IPS-11a (cell line): ENCODE measurements at regions not wholly inside any gene's neighbourhood (a gene's known extent, or its start where the extent isn't known, plus 50 kb on each side); places are given as distances from the start of the nearest gene placed in this dataset.
"Not testable (repeated sequence)": the region's sequence is repeated elsewhere in the genome, so short reads cannot be mapped to it uniquely, and the experiment has no call there.

Experiments
- H3K4me3 ChIP-seq: one replicate; pipeline ENCODE4 v1.5.1; 2013; ENCODE audit warnings: low read depth, low read length, control low read depth

GRCh38 chr10:63910806-63911205 lies 389.6 kb downstream of the REEP3 start:
- no peak overlapping the region for H3K4me3 ChIP-seq

GRCh38 chr10:63915240-63915639 lies 394.0 kb downstream of the REEP3 start:
- no peak overlapping the region for H3K4me3 ChIP-seq

DNA sequence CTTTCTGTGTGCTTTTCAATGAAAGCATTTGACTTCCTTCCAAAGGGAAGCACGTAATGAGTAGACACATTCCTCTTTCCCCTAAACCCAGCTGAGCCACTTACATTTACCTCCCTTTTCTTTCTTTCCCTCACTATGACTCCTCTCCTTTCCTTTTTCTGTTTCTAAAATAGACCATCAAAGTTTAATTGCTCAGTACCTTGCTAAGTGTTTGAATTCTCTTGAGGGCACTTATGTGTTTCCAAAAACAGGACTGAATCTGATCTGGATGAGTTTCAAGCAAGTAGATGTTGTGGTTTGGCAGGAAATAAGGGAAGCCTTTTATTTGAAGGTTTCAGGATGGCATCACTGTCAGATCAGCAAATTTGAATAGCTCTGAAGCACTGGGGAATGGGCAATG lies 396.2 kb downstream of the REEP3 start:
- H3K4me3 ChIP-seq, result no peak overlapping the region

DNA sequence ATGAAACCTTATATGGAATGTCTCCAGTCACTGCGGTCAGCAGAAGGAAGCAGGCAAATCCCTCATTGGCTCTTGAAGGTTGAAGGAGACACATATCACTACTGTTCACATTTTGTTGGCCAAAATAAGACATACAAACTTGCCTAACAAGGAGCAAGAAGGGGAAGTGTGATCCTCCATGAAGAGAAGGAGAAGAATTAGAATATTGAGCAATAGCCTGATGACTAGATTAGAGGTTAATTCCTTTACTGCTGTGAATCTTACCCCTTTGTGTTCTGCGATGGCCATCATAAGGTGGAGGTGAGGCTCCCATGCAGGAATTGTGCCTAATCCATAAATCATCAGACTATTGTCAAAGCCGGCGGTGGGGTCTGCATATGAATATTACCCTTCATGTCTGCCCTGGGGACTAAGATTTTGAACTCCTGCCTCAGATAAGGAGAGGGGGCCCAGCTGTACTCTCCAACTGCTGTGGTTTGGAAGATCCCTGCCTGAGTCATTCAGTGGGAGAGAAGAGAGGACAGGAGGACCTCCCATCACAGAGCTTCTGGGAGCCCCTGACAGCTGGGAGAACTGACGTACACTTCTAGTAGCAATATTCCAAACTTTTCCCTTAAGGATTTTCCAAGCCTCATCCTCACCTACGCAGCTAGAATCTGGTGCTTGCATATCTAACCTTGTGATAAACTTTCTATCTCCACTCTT lies 398.5 kb downstream of the REEP3 start:
- no peak overlapping the region for H3K4me3 ChIP-seq

DNA sequence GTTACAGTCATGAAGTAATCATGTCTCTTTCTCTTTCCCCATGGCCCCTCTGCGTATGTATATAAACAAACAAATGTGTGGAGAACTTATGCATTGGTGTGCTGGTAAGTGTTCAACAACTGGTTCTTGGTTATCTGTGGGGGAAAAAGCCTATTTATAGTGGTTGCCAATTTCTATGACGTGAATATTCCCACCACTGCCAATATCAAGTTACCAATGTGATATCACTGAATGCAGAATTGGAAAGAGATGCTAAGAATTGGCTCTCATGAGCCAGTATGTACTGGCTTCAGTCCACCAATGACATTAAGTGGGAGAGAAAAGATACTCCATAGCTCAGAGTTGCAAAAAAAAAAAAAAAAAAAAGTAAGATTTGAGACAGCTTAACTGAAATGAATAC lies 399.7 kb downstream of the REEP3 start:
- no peak overlapping the region for H3K4me3 ChIP-seq

DNA sequence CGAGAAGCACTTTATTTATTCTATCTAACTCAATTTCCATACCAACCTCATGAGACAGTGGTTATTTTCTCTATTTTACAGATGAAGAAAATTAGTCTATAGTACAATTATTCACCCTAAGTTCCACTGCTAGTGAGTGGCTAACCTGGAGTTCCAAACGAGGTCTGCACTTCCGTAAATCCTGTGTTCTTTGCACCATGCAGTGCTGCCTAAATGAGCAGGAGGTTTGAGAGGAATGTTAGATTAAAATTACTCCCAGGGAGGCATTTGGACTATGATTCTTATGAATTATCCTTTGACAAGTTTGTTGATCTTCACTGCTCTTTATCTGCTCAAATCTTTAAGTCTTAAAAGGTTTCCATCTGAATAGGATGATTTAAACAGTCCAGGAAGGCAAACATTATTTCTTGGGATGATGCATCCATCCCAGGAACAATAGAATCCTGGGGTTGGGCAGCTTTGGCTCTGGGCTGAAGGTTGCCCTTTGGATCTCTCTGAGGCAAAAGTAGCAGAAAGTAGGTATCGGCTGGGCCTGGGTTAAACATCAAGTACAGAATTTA lies 400.8 kb downstream of the REEP3 start:
- H3K4me3 ChIP-seq, result no peak overlapping the region

DNA sequence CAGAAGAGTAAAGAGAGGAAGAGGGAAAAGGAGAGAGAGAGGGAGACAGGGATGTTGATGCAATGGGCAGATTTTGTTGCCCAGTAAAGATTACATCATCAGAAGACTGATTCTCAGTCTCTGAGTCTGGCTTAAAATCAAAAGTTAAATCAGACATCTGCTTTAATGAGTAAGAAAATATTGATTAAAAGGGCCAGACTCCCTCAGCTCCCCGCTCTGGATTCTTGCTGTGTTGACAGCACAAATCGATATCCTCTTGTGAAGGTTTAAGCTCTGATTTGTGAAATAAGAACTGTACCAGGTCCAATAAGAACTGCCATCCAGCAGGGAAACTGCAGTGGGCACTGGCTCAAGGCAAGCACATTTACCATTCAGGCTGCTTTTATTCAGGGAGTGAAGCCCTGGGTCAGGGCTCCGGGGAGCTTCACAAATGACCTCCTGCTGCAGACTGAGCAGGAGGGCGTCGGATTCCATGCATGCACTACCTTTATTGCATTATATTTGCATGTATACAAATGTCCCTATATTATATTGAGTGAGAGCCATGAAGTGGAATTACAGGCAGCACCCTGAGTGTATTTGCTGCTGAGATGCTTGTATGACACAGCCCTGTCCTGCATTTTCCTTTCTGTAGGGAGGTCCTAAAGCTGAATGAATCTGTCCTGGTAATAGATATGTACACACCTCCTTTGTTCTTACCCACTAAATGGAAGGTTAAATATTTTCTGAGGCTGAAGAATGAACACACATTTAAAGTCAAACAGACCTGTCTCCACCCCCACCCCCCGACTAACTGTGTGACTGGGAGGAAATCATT lies 401.5 kb downstream of the REEP3 start:
- H3K4me3 ChIP-seq, result no peak overlapping the region

GRCh38 chr10:63929831-63930467 lies 408.7 kb downstream of the REEP3 start:
- H3K4me3 ChIP-seq, result no peak overlapping the region

GRCh38 chr10:63930584-63930983 lies 409.4 kb downstream of the REEP3 start:
- no peak overlapping the region for H3K4me3 ChIP-seq

GRCh38 chr10:63935705-63936104 lies 414.5 kb downstream of the REEP3 start:
- H3K4me3 ChIP-seq, result no peak overlapping the region

- no peak overlapping the region for H3K4me3 ChIP-seq
Measured at GRCh38 chr10:63940277-63940922, 419.2 kb downstream of the REEP3 start.

- no peak overlapping the region for H3K4me3 ChIP-seq
Measured at GRCh38 chr10:63964406-63964805, 443.2 kb downstream of the REEP3 start.

DNA sequence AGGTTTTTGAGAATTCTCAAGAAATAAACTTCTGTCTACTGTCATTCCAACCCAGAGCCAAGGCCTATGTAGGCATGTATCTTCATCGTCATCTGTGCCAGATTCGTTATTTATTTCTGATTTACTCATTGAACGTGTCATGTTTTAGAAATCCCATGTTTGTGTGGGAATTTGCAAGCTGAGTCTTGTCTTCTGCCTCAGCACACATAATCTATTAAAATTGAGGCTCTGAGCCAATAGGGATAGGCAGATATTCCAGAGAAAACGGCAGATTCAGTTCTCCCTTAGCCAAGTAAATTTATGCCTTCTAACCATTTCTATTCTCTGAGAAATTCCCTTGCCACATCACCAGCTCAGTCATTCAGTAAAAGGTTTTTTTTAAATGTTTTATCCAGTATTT lies 444.6 kb downstream of the REEP3 start:
- no peak overlapping the region for H3K4me3 ChIP-seq

DNA sequence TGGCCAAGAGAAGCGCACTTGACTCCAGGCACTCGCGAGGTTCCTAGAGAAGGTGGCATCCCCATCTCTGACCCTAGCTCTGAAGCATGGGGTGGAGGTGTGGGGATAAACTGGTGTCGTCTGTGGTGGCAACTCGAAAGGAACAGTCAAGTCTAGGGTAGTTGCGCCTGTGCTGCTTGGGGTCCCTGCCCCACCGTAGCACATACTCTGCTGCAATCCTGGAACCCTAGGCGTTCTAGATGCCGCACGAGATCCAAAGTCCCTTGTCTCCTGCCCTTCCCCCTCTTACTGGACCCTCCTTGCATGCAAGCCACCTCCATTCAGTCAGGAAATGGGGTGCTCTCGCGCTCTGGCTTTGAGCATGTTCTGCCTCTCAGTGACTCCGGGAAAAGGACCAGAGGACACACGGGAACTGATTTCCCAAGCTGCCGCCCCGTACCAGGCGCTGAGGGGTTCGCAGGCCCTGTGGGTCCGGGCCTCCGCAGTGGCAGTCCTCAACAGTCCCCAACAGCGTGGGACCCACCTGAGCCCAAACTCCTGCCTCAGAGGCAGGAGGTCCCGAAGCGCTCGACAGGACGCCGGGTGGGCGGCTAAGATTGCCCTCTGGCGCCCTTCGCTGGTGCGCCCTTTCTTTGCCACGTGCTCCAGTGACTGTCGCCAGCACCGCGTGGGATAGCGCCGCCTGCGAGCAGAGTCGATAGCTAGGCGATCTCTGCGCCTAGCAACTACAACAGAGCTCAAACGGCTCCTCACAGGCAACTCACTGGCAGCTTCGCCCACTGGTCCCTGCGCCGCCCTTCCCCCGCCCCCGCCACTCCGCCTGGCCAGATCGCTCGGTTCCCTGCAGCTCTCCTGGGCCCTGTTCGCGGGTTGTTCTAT lies 452.0 kb downstream of the REEP3 start:
- H3K4me3 ChIP-seq, result no peak overlapping the region

DNA sequence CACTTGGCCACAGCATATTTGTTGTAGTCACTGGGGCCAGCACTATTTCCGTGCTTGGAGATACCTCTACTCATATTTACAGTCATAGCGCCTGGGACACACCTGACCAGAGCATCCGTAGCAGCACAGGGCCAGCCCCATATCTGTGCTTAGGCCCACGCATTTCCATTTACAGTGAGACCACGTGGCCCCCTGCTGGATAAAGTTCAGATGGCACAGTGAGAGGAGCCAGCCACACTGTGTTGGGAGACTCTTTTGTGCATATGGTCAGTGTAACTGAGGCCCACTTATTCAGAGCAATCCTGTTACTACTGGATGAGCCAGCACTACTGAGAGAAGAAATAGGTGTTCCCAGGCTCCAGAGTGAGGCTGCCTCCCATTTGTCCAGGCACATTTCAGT lies 455.3 kb downstream of the REEP3 start:
- H3K4me3 ChIP-seq, result no peak overlapping the region

DNA sequence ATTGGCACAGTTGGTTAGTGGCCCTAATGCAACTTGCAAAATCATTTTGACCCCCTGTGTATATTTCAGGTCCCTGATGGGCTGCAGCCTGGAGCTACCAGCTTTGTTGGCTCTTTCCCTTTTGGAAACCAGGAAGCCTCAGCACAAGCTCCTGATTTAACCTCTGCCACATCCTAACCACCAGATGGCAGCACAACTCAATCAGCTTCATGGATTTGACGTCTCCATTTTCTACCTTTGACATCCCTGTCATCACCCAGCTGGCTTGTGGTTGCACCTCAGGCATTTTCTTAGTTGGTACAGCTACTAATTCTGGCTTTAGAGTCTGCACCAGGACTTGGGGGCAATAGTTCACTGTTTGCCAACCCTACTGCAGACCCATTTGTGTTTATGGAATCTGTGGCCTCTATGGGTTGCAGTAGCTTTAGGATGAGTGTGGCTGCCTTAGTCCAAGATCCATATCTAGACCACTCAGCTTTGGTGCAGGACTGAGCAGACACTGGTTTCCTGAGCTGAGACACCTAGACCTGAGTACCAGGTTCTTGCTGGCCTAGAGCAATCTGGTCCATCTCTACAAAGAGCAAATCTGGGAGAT lies 456.2 kb downstream of the REEP3 start:
- no peak overlapping the region for H3K4me3 ChIP-seq

DNA sequence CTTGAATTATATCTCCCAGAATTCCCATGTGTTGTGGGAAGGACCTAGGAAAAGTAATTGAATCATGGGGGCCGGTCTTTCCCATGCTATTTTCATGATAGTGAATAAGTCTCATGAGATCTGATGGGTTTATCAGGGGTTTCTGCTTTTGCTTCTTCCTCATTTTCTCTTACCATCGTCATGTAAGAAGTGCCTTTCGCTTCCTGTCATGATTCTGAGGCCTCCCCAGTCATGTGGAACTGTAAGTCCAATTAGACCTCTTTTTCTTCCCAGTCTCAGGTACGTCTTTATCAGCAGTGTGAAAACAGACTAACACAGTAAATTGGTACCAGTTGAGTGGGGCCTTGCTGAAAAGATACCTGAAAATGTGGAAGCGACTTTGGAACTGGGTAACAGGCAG lies 459.7 kb downstream of the REEP3 start:
- not testable (repeated sequence) for H3K4me3 ChIP-seq

DNA sequence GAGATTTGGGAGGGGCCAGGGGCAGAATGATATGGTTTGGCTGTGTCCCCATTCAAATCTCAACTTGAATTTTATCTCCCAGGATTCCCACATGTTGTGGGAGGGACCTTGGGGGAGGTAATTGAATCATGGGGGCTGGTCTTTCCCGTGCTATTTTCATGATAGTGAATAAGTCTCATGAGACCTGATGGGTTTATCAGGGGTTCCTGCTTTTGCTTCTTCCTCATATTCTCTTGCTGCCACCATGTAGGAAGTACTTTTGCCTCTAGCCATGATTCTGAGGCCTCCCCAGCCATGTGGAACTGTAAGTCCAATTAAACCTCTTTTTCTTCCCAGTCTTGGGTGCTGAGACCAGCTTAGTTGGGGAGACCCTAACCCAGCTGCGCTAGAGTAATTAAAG lies 462.9 kb downstream of the REEP3 start:
- not testable (repeated sequence) for H3K4me3 ChIP-seq

GRCh38 chr10:63986536-63986935 lies 465.3 kb downstream of the REEP3 start:
- no peak overlapping the region for H3K4me3 ChIP-seq

GRCh38 chr10:63987212-63987611 lies 466.0 kb downstream of the REEP3 start:
- no peak overlapping the region for H3K4me3 ChIP-seq
